ENCODE measurements at regions not wholly inside any gene's neighbourhood (a gene's known extent, or its start where the extent isn't known, plus 50 kb on each side); places are given as distances from the start of the nearest gene placed in this dataset.

DNA sequence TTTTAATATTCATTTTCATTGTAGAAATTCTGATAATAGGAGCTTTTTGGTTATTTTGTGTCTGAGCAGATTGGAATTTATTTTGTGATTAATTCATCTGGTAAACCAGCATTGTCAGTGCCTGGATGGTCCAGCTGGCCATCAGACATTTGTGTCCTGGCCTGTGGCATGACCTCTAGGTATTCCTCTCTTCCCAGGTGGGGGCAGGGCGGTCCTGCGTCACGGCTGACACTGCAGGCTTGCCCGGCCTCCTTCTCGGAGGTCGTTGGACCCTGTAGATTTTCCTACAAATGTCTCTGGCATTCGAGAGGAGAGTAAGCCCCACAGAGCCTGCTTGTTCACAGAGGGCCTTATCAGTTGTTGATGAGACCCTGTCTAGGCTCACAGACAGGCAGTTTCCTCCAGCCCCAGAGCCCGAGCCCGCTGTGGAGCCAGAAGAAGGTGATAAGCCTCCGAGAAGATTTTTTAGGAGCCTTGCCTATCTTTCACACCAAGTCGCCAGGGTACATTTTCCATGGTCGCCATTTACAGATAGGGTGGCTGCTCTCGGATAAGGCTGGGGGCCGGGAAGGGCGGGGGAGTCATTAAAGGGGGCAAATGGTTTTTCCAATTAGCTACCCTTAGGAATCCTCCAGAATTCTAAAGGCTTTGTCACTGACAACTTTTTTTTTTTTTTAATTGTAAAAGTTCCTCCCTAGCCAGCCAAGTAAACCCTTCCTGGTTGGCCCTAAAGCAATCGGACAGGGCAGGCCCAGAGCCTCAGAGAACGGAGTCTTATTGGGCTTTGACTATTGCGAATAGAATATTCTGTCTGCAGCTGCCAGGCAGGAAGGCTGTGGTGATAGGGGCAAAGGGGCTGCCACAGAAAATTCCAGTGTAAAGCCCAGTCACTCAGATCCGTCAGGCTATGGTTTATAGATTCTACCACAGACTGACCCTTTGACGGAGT, 78.1 kb upstream of the TBX20 start:
- no peak for DNase-seq

DNA sequence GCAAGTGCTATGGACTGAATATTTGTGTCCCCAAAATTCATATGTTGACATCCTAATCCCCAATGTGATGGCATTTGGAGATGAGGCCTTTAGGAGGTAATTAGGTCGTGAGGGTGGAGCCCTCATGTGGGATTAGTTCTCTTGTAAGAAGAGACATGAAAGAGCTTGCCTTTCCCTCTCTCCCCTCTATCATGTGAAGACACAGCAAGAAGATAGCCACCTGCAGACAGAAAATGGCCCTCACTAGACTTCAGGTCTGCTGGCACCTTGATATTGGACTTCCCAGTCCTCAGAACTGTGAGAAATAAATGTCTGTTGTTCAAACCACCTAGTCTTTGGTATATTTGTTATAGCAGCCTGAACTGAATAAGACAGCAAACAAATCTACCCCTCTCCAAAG, 75.1 kb upstream of the TBX20 start:
- no peak for DNase-seq

- DNase-seq, result no peak
These were observed 65.7 kb upstream of the TBX20 start for GRCh38 chr7:35319606-35320005.

- no peak for DNase-seq
These were observed 62.6 kb upstream of the TBX20 start for GRCh38 chr7:35316549-35316948.

DNA sequence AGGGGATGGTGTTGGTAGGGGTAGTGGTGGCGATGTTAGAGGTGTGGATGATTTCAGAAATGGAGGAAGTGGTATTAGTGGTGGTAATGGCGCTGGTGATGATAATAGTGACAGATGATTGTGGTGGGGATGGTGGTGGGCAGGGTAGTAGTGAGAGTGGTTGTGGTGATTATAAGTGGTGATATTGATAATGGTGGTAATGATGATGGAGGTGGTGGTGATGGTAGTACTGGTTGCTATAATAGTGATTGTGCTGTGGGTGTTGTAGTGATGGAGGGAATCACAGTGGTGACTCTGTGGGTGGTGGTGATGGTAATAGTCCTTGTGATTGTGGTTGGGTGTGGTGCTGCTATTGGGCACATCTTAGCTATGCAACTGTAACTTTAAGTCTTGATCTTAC, 61.6 kb upstream of the TBX20 start:
- no peak for DNase-seq

GRCh38 chr7:35314354-35314753, 60.5 kb upstream of the TBX20 start:
- no peak for DNase-seq

DNA sequence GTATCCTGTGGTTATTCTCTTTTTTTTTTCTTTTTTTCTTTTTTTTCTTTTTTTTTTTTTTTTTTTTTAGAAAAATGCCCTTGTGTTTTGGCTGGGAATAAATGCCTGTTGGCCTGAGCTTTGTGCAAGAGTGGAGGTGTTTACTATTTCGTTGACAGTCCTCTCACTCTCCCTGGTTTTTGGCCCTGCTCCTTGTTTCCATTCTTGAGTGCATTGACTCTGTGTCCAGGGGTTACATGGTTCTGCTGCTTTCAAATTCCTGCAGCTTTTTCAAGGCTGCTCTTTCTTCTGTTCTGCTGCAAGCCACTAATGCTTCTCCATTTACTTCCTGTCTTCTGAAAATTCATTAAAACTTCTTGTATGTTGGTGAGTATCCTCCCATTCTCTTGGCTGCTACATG, 59.7 kb upstream of the TBX20 start:
- no peak for DNase-seq
